DMS53 (cell line): ENCODE measurements at regions not wholly inside any gene's neighbourhood (a gene's known extent, or its start where the extent isn't known, plus 50 kb on each side); places are given as distances from the start of the nearest gene placed in this dataset.
"Not testable (repeated sequence)": the region's sequence is repeated elsewhere in the genome, so short reads cannot be mapped to it uniquely, and the experiment has no call there.

ENCODE experiments used
- DNase-seq: peaks from one replicate; lab custom pipeline; 2025; lab: John Stamatoyannopoulos, UW

DNA sequence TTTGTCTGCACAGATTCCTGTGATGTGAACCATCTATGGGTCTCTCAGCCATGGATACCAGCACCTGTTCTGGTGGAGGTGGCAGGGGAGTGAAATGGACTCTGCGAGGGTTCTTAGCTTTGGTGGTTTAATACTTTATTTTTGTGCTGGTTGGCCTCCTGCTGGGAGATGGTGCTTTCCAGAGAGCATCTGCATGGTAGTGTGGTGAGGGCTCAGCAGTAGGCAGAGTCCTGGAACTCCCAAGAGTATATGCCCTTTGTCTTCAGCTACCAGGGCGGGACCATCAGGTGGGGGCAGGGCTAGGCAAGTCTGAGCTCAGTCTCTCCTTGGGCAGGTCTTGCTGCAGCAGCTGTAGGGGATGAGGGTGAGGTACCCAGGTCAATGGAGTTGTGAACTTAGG lies 97.5 kb upstream of the TRIM2 start:
- not testable (repeated sequence) for DNase-seq

DNA sequence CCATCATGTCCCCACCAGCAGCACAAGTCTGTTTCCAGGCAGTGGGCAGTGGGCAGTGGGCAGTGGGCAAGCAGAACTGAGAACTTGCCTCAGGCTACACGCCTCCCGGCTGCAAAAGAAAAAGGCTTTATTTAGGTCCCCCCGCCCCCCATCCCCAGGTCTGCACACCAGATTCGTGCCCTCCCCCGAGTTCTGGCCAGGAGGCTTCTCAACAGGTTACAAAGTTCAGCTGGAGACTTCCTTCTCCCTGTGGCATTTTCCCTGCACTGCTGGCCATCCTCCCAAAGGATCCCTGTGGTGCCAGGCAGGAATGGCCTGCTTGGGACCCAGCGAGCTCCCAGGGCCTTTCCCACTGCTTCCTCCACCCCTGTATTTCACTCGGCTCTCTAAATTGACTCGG lies 97.0 kb upstream of the TRIM2 start:
- no peak for DNase-seq

DNA sequence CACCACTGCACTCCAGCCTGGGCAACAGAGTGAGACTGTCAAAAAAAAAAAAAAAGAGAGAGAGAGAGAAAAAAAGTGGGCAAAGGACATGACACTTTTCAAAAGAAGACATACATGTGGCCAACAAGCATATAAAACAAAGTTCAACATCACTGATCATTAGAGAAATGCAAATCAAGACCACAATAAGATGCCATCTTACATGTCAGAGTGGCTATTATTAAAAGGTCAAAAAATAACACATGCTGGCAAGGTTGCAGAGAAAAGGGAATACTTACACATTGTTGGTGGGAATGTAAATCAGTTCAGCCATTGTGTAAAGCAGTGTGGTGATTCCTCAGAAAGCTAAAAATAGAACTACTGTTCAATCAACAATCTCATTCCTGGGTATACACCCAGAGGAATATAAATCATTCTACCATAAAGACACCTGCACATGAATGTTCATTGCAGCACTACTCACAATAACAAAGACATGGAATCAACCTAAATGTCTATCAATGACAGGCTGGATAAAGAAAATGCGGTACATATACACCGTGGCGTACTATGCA lies 94.9 kb upstream of the TRIM2 start:
- no peak for DNase-seq

DNA sequence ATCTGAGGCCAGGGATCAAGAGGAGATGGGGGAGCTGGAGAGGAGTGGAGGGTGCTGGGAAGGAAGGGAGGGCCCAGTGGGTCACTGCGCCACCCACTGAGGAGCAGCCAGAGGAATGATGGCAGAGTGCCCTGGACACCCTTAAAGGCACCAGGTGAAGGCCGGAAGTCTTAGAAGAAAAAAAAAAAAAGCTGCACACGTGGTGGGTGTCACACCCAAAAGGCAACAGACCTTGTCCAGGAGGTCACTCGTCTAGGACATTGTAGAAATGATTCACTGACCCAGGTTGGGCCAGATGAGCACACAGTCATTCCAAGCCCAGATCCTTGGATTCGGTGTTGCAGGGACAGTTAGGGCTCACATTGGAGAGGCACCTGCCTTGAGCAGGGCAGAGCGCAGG lies 93.5 kb upstream of the TRIM2 start:
- DNase-seq, result no peak

DNA sequence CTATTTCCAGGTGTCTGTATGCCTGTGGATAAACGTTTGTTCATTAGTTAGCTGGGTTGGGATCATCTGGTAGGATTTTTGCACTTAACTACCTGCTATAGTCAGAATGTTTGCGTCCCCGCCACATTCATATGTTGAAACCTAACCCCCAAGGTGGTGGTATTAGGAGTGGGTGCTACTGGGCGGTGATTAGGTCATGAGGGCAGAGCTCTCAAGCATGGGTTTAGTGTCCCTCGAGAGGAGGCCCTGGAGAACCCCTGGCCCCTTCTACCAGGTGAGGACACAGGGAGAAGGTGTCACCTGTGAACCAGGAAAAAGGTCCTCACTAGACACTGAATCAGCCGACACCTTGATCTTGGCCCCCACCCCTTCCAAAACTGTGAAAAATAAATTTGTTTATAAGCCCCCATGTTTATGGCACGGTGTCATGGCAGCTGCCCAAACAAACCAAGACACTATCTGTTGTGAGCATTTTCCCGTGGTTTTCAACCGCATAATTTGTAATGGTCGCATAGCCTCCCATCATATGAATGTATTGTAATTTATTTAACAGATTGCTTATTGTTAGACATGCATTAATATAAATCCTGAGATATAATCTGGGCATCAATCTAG lies 92.7 kb upstream of the TRIM2 start:
- no peak for DNase-seq

DNA sequence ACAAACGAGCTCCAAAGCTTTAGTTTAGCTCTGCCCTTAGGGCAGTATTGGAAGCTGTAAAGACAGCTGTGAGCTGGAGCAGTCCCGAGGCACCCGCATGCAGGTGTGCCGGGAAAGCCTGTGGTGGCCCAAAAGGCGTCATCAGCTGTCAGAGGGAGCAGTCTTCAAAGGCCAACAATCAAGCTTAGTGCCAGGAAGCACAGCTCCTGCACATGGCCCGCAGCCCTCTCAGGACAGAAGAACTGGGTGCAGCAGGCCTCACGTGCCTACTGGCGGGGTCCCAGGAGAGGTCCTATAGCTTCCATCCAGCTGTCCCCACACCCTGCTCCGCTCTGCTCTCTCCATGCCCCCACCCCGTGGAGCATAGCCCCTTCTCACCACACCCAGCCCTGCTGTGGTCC lies 92.2 kb upstream of the TRIM2 start:
- no peak for DNase-seq

DNA sequence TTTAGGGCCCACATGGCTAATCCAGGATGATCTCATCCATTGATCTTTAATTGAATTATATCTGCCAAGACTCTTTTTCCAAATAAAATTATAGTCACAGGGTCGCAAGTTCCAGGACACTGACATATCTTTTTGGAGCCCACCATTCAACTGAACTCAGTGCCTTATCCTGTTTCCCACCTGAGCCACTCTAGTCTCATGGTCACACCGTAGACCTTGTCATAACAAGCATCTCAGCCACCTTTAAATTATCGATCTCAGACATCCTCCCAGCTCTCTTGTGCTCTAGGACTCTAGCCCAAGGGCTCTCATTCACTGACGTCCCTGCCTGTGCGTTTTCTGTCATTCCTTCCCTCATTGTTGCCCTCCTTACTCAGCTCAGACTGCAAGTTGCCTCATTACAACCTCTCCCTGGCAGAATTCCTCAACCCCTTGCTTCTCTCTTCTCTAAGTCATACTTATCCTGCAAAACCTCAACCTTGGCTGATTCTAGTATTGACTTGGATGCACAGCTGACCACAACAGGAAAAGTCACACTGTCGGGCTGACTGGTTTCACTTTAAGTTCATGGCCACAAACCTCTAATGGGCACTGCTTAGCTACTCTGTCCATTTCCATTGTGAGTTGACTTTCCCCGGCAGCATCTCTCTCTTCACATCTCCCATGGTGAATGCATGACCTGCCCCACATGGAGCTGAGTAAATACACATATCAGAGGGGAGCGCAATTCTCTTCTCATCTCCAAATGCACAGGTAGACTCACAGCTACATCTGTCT lies 91.0 kb upstream of the TRIM2 start:
- DNase-seq, result no peak

DNA sequence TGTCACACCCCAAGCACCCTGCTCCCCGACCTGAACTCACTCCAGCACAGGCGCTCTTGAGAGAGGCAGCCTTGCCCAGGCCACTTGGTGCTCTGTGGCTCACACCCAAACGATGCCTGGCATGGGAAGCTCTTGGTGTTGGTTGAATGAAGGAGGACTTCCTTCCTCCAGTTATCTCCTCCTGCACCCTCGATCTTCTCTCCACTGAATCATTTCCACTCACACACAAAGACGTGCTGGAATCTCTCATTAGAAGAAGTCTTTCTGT lies 90.5 kb upstream of the TRIM2 start:
- DNase-seq, result no peak

DNA sequence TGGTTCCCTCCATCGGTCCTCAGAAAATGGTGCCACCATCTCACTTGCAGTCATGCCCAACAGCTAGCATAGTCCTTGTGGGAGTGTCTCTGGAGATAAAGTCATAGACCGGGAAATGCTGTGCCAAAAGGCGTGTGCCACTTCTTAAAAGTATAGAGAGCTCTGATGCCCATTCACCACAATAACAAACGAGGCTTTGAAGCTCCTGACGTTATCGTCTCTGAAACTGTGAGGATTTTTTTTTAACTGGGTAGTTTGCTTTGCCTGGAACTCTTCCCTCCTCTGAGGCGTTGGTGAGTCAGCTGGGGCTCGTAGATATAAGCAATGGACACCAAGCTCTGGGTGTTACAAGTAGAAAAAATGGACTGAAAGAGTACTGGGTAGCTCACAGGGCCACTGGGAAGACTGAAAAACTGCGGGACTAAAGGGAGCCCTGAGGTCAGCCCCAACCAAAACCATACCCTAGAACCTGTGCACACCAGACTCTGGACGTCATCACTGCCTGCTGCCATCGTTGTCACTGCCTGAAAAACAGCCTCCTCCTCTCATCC lies 89.4 kb upstream of the TRIM2 start:
- peak; percentile 14 for DNase-seq

DNA sequence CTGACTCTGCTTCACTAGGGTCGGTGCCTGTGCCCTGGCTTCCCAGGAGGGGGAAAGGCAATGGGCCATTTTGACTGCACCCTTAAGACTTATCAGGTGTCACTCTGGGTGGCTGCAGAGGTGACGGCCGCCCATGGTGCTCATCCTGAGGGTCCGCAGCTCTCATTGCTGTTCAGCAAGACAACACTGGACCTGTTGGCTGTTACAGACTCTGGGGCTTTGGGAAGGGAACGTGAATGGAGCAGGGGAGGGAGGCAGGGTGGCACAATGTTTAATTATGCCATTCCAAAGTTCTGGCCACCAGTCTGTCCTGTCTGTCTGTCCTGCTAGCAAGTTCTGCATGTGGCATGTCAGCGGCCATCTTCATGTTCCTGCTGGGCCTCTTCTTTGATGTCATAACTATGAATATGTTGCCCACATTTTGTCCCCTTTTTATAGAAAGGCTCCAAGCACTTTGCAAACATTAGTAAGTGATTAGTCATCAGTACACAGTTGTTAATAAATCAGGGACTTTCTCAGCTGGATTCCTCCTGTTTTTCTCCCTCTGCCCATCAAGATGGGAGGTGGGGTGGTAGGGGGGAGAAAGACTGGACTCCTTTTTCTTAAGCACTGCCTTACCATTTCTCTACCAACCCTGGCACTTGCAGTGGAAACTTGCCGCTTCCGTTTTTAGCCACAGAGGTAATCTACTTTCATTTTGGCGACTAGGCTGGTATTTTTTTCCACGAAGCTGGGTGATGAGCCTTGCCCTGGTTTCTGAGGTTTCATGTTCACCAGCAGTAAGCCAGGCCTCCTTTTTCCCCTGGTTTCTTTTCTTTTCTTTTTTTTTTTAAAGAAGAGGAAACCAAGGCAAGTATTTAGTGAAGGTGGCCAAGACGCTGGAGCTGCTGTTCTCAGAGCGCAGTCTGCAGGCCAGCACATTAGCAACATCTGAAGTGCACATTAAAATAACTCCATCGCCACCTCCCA lies 88.6 kb upstream of the TRIM2 start:
- peak; percentile 70 for DNase-seq

DNA sequence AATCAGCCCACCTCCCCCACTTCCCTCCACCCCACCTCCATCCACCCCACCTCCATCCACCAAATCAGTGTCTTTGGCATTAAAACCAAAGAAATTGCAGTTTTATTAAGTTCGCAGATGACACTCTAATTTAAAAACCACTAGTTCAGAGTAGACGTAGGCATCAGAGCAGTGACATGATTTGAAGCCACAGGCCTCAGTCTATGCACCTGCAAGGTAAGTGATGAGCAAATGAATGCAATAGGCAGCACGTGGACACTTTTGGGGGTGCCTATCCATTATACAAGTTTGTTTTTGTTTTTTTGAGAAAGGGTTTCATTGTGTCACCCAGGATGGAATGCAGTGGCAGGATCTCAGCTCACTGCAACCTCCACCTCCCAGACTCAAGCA lies 88.0 kb upstream of the TRIM2 start:
- no peak for DNase-seq

DNA sequence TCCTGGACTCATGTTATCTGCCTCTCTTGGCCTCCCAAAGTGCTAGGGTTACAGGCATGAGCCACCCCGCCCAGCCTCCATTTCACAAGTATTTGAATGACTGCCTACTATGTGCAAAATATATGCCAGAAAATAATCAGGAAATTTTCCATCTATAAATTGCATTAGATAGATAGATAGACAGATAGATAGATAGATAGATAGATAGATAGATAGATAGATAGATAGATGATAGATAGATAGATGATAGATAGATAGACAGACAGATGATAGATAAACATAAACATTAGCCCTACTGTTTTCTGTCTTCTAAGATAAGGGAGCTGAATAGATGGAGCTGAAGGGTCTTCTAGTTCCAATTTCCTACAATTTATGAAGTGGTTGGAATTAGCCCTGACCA lies 87.4 kb upstream of the TRIM2 start:
- DNase-seq, result no peak

DNA sequence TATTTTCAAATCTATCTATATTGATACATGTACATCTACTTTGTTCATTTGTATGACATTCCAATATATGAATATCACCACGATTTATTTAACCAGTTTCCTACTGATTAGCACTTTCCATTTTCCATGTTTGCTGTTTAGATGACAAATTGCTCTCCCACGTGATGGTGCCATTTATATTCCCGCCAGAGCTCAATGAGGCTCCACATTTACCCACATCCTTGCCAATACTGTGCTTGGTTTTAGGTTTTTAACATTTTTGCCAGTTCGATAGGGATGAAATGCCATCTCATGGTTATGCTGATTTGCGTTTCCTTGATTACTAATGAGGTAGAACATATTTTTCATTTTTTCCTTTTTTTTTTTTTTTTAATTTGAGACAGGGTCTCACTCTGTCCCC lies 86.7 kb upstream of the TRIM2 start:
- DNase-seq, result no peak

DNA sequence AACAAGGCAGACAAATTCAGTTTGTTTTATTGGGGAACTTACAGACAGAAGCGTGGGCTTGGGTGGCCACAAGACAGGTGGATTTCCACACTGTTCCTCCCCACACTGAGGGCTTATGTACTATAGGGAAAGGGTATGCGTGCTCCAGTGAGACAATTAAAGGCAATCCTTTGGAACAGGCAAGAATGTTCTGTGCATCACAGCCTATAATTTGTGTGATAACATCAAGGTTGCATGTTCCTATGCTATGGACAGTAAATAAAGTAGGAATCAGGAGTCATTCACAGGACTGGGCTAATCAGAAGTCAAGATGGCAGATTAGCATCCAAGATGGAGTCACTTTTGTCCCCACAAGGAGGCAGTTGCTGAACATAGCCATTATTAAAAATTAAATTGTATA lies 84.6 kb upstream of the TRIM2 start:
- no peak for DNase-seq

DNA sequence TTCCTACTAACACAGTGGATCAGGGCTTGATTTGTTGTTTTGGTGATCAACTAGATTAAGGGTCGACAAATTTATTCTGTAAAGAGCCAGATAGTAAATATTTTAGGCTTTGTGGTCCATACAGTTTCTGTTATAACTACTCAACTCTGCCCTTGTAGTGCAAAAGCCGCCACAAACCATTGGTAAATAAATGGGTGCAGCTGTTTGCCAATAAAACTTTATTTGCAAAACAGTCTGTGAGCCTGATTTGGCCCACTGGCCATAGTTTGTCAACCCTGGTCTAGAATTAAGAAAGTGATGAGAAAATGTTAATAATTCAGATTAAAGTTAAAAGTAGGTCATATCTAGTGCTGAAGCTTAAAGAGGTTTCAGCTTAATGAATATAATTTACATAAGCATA lies 84.0 kb upstream of the TRIM2 start:
- no peak for DNase-seq

DNA sequence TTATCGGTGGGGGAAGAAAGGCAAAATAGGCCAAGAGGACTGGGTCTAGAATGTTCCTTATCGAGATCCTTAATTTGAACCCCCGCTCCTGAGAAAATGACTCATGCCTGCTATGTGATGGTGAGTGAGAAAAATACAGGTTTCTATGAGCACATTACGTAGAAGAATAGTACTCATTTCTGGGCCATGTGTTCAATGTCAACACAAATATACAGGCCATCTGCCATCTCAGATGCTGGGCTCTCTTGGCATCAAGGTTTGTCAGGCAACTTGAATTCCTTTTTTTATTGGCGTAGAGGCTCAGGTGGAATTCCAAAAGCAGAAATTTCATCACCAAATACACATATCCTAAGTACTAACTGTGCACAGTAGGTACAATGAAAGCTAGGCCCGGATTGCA lies 81.4 kb upstream of the TRIM2 start:
- DNase-seq, result peak; percentile 49

DNA sequence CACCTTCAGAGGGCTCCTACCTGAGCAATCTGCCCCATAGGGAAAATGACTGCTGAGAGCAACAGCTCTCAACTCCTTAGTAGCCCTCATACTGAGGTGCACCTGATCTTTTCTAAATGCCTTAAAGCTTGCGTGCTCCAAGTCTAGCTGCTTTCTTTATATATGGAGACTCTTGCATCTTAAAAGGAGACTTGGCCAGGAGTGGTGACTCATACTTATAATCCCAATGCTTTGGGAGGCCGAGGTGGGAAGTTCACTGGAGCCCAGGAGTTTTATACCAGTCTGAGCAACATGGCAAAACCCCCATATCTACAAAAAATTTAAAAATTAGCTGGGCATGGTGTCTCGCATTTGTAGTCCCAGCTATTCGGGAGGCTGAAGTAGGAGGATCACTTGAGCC lies 78.1 kb upstream of the TRIM2 start:
- DNase-seq, result no peak

DNA sequence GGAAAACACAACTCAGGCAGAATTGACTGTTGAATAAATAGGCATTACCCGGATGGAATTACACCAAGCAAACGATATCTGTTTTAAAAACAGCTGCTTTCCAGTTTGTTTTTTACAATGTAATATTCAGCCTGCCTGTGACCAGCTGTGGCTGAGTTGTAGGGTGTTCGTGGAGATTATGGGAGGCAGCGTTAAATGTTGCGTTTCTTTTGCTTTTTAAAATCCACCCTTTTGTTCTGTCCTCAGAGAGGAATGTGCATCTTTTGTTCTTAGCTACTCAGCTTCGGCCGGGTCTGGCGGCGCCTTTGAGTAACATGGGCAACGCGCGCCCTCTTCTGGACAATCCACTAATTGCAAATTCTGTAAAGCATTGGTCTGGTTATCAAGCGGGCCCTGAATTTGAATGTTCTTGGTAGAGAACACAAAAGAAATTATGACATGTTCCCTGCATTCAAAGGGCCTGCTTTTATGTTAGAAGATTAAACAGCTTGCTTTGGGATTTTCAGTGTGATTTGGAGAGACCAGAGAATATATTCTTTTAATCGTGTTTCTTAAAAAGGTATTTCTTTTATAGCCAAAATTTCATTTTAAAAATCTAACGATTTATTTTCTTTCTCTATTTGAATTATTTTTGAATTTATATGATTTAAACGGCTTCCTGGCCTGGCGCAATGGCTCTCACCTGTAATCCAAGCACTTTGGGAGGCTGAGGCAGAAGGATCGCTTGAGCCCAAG lies 76.3 kb upstream of the TRIM2 start:
- peak; percentile 89 for DNase-seq

DNA sequence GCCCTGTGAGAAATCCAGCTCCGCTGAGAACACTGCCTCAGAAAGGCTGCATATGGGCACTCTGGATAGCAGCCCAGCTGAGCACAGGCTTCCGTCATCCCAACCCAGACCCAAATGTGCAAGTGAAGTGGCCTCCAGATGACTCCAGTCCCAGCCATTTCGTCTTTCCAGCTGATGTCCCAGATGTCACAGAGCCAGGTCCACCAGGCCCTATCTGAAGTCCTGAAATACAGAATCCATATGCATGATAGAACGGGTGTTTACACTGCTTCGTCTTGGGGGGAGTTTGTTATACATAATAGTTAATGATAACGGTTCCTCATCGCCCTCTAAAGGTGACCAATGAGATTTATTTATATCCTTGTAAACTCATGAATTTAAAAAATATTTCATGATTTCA lies 72.6 kb upstream of the TRIM2 start:
- DNase-seq, result no peak

DNA sequence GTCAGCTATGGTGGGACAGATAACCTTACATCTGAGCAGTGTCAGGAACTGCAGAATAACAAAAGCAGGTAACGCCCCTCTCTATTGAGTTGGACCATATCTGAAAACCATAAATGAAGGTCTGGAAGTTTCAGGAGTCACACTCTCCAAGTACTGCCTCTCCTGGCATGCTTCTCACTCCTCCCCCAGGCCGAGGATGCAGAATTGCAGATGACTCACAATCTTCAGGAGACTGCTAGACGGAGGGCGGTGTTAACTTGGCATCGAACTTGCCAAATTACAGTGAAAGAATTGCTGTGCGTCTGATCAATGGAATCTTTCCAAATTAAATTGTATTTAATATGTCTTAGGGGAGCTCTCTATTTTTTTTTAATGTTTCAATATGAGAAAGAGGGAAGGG lies 67.1 kb upstream of the TRIM2 start:
- no peak for DNase-seq

DNA sequence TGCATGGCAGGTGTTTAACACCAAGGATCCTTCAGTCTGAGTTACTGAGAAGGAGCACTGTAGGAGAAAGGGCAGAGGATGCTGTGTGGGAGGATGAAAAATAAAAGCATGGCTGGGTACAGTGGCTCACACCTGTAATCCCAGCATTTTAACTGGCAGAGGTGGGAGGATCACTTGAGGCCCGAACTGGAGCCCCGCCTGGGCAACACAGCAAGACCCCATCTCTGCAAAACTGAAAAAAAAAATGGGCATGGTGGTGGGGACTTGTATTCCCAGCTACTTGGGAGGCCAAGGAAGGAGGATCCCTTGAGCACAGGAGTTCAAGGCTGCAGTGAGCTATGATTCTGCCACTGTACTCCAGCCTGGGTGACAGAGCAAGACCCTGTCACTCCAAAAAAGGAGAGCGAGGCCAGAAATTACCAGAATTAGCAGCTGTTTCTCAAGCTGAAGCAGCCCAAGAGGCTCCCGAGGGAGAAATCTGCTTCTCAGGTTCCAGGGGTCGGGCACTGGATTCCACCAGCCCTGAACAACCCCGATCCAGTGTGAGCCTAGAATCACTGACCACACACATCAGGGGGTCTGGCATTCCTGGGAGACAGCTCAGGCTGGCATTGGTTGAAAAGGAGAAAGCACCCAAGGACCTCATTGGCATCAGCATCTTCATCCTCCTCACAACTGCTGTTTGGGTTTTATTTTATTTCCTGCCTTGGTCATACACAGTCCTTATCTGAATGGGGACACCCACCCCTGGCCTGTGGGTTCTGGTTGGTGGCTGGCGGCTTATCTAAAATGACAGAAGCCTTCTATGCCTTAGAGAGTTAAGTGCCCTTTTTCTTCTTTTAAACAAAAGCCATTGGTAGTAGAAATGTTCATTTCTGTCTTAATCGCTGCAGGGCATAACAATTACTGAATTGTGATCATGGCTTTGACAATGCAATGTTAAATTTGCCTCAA lies 66.3 kb upstream of the TRIM2 start:
- no peak for DNase-seq
